HG02852 (cell line): ENCODE measurements at regions not wholly inside any gene's neighbourhood (a gene's known extent, or its start where the extent isn't known, plus 50 kb on each side); places are given as distances from the start of the nearest gene placed in this dataset.

Experiments used
- ATAC-seq: cut with Tn5 transposase; IDR thresholded peaks from one replicate; pipeline ENCODE4 v1.9.1; 2021; ENCODE audit warnings: mild to moderate bottlenecking, moderate library complexity; ENCODE audit not compliant: unreplicated experiment

- ATAC-seq, result no peak
Observed at GRCh38 chr5:11984196-11984595, 80.0 kb upstream of the CTNND2 start.

GRCh38 chr5:11981986-11982385 lies 77.7 kb upstream of the CTNND2 start:
- ATAC-seq, result no peak

- ATAC-seq, result no peak
Observed at GRCh38 chr5:11977904-11978303, 73.7 kb upstream of the CTNND2 start.

- ATAC-seq, result no peak
Observed at GRCh38 chr5:11973469-11973868, 69.2 kb upstream of the CTNND2 start.

GRCh38 chr5:11963227-11963626 lies 59.0 kb upstream of the CTNND2 start:
- no peak for ATAC-seq

- no peak for ATAC-seq
Observed at GRCh38 chr5:11962122-11962521, 57.9 kb upstream of the CTNND2 start.

- ATAC-seq, result no peak
Observed at GRCh38 chr5:11958321-11958720, 54.1 kb upstream of the CTNND2 start.

- no peak for ATAC-seq
Observed at GRCh38 chr5:11955331-11955730, 51.1 kb upstream of the CTNND2 start.
